H9 (cell line): ENCODE measurements at regions not wholly inside any gene's neighbourhood (a gene's known extent, or its start where the extent isn't known, plus 50 kb on each side); places are given as distances from the start of the nearest gene placed in this dataset.

Experiments
- DNase-seq: peaks from one replicate; pipeline ENCODE4 v3.0.0-alpha.2; 2017
- H2AFZ ChIP-seq: one replicate; pipeline ENCODE4 v1.6.1; 2013; ENCODE audit warnings: mild to moderate bottlenecking, low read length, control low read depth, moderate library complexity
- H2AK5ac ChIP-seq: 2 replicates; pipeline ENCODE4 v1.6.1; 2013; ENCODE audit warnings: low read length, control low read depth, mixed read lengths; ENCODE audit not compliant: insufficient read length
- H2BK120ac ChIP-seq: one replicate; pipeline ENCODE4 v1.6.1; 2013; ENCODE audit warnings: low read depth, mild to moderate bottlenecking, low read length, control low read depth, inconsistent platforms; ENCODE audit not compliant: poor library complexity, severe bottlenecking
- H2BK12ac ChIP-seq: 2 replicates; pipeline ENCODE4 v1.6.1; 2013; ENCODE audit warnings: low read length, control low read depth, mixed read lengths, low read depth; ENCODE audit not compliant: insufficient read length
- H2BK15ac ChIP-seq: 2 replicates; pipeline ENCODE4 v1.6.1; 2013; ENCODE audit warnings: low read depth, low read length, control low read depth
- H2BK20ac ChIP-seq: one replicate; pipeline ENCODE4 v1.6.1; 2013; ENCODE audit warnings: low read depth, mild to moderate bottlenecking, low read length, control low read depth, inconsistent platforms; ENCODE audit not compliant: poor library complexity, severe bottlenecking
- H2BK5ac ChIP-seq: 2 replicates; pipeline ENCODE4 v1.6.1; 2013; ENCODE audit warnings: low read length, control low read depth, mixed read lengths; ENCODE audit not compliant: insufficient read length
- H3K14ac ChIP-seq: 2 replicates; pipeline ENCODE4 v1.6.1; 2013; ENCODE audit warnings: low read length, control low read depth; ENCODE audit not compliant: insufficient read depth
- H3K18ac ChIP-seq: 2 replicates; pipeline ENCODE4 v1.6.1; 2013; ENCODE audit warnings: low read depth, mild to moderate bottlenecking, mixed read lengths, low read length, control low read depth; ENCODE audit not compliant: insufficient read length
- H3K23ac ChIP-seq: 2 replicates; pipeline ENCODE4 v1.6.1; 2013; ENCODE audit warnings: low read length, control low read depth, mixed read lengths, low read depth; ENCODE audit not compliant: insufficient read length
- H3K23me2 ChIP-seq: 2 replicates; pipeline ENCODE4 v1.6.1; 2013; ENCODE audit warnings: low read depth, mild to moderate bottlenecking, mixed read lengths, low read length, control low read depth; ENCODE audit not compliant: insufficient read length, poor library complexity, severe bottlenecking
- H3K27ac ChIP-seq: 2 replicates; pipeline ENCODE4 v1.5.1; 2013; ENCODE audit warnings: low read length, control low read depth, mixed read lengths, low read depth; ENCODE audit not compliant: insufficient read length
- H3K27me3 ChIP-seq: 2 replicates; pipeline ENCODE4 v1.6.1; 2013; ENCODE audit warnings: low read length, control low read depth, inconsistent platforms; ENCODE audit not compliant: insufficient read depth
- H3K4ac ChIP-seq: 2 replicates; pipeline ENCODE4 v1.6.1; 2013; ENCODE audit warnings: low read depth, mild to moderate bottlenecking, control low read depth, inconsistent platforms, low read length, moderate library complexity
- H3K4me1 ChIP-seq: 2 replicates; pipeline ENCODE4 v1.6.1; 2013; ENCODE audit warnings: low read length, control low read depth, inconsistent platforms; ENCODE audit not compliant: insufficient read depth
- H3K4me2 ChIP-seq: 2 replicates; pipeline ENCODE4 v1.6.1; 2013; ENCODE audit warnings: low read length, control low read depth, mixed read lengths; ENCODE audit not compliant: insufficient read length, insufficient read depth
- H3K56ac ChIP-seq: 2 replicates; pipeline ENCODE4 v1.6.1; 2013; ENCODE audit warnings: low read depth, mild to moderate bottlenecking, mixed read lengths, low read length, control low read depth; ENCODE audit not compliant: insufficient read length
- H3K79me1 ChIP-seq: 2 replicates; pipeline ENCODE4 v1.6.1; 2013; ENCODE audit warnings: low read depth, mild to moderate bottlenecking, moderate library complexity, low read length, control low read depth, inconsistent platforms; ENCODE audit not compliant: insufficient read depth, poor library complexity, severe bottlenecking
- H3K79me2 ChIP-seq: 2 replicates; pipeline ENCODE4 v1.6.1; 2013; ENCODE audit warnings: low read length, control low read depth, inconsistent platforms; ENCODE audit not compliant: insufficient read depth
- H3K9ac ChIP-seq: 2 replicates; pipeline ENCODE4 v1.6.1; 2013; ENCODE audit warnings: low read length, control low read depth, mixed read lengths; ENCODE audit not compliant: insufficient read length; ENCODE audit errors: extremely low read depth
- H3K9me3 ChIP-seq: one replicate; pipeline ENCODE4 v1.6.1; 2013; ENCODE audit warnings: low read depth, low read length, inconsistent platforms; ENCODE audit not compliant: control insufficient read depth
- H3T11ph ChIP-seq: one replicate; pipeline ENCODE4 v1.6.1; 2013; ENCODE audit warnings: mild to moderate bottlenecking, low read length, control low read depth, inconsistent platforms
- H4K20me1 ChIP-seq: one replicate; pipeline ENCODE4 v1.6.1; 2013; ENCODE audit not compliant: control insufficient read depth, insufficient read length, insufficient read depth
- H4K5ac ChIP-seq: 2 replicates; pipeline ENCODE4 v1.6.1; 2013; ENCODE audit warnings: low read depth, mild to moderate bottlenecking, mixed read lengths, low read length, control low read depth; ENCODE audit not compliant: insufficient read length
- H4K8ac ChIP-seq: replicated peaks from 2 replicates; pipeline ENCODE4 v1.6.1; 2013; ENCODE audit warnings: low read length, control low read depth, mixed read lengths, low read depth; ENCODE audit not compliant: insufficient read length
- H4K91ac ChIP-seq: 2 replicates; pipeline ENCODE4 v1.6.1; 2013; ENCODE audit warnings: low read depth, mild to moderate bottlenecking, moderate library complexity, mixed read lengths, low read length, control low read depth; ENCODE audit not compliant: insufficient read length
- H3K27ac Mint-ChIP-seq, 3 experiments: 2 replicates in 2 of 3; 3 replicates in 1 of 3; pipeline ENCODE4 v1.8.0; 2020 to 2021; ENCODE audit warnings: mixed read lengths in 3 of 3, mild to moderate bottlenecking in 1 of 3, moderate library complexity in 1 of 3
- H3K27me3 Mint-ChIP-seq: 2 replicates; pipeline ENCODE4 v1.8.0; 2021; ENCODE audit warnings: low read depth, mild to moderate bottlenecking, moderate library complexity, mixed read lengths
- H3K36me3 Mint-ChIP-seq, 3 experiments: 2 replicates in 2 of 3; 3 replicates in 1 of 3; pipeline ENCODE4 v1.8.0; 2020 to 2021; ENCODE audit warnings: low read depth in 3 of 3, mixed read lengths in 3 of 3; ENCODE audit not compliant: insufficient read depth in 1 of 3
- H3K4me1 Mint-ChIP-seq, 2 experiments: 2 replicates each; pipeline ENCODE4 v1.8.0; 2020; ENCODE audit warnings: mixed read lengths in 2 of 2
- H3K4me3 Mint-ChIP-seq, 2 experiments: 2 replicates in 1 of 2; 3 replicates in 1 of 2; pipeline ENCODE4 v1.8.0; 2020 to 2021; ENCODE audit warnings: mild to moderate bottlenecking in 2 of 2, mixed read lengths in 2 of 2, moderate library complexity in 1 of 2
- H3K9me3 Mint-ChIP-seq, 2 experiments: 2 replicates in 1 of 2; 3 replicates in 1 of 2; pipeline ENCODE4 v1.8.0; 2020; ENCODE audit warnings: mild to moderate bottlenecking in 2 of 2, mixed read lengths in 2 of 2, moderate library complexity in 1 of 2
- WGBS: extraction: QIAGEN DNeasy Blood & Tissue Kit; methylation state at CpG from one replicate; pipeline ENCODE4 v1.1.7; 2013; ENCODE audit warnings: missing lambda C conversion rate, low lambda C conversion rate, mixed read lengths; ENCODE audit not compliant: insufficient read length; ENCODE audit errors: extremely low coverage; 5-methylcytosine and 5-hydroxymethylcytosine counted together
- TF ChIP-seq, protein P1 (sequence below): fragments of 200-600 bp; sonication (generic); conservative IDR thresholded peaks from 3 replicates; pipeline ENCODE4 v1.8.0; 2021; ENCODE audit warnings: antibody characterized with exemption, mild to moderate bottlenecking

DNA sequence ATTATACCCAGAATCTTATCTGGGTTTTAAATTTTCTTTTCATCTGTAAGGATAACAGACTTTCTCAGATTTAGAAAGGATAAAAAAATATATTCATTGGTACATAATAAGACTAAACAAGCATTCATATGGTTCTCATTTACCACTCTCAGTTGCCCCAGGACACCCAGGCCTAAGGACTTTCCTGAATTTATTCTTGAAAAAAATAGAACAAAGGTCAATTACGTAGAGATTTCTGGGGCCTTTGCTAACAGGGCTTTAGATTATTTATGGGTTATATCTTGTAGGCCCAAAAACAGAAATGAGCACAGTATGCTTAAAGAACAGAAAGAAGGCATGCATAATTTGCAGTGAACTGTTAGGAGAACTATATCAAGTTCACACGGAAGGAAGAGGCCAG is 269.0 kb upstream of the COL3A1 start:
- no peak overlapping the region for H3K4me2 ChIP-seq
- H3K9ac ChIP-seq: no peak overlapping the region
- H3K27me3 Mint-ChIP-seq: no peaks in the 10 kb centered on the region
- no peak overlapping the region for H2BK5ac ChIP-seq
- H3K27ac Mint-ChIP-seq: no peak overlapping the region
- H3K18ac ChIP-seq: no peak overlapping the region
- H3K4me1 Mint-ChIP-seq: no peaks in the 10 kb centered on the region
- H4K8ac ChIP-seq: no peak overlapping the region
- H4K5ac ChIP-seq: no peak overlapping the region
- no peak overlapping the region for H3K23ac ChIP-seq
- no peak overlapping the region for H2BK20ac ChIP-seq
- peaks cover 0 to 13% (median 3%) of the 10 kb centered on the region in 3 experiments; a peak in 3 of 7 replicates for H3K36me3 Mint-ChIP-seq
- no peaks in the 10 kb centered on the region for H3K79me2 ChIP-seq
- no peak overlapping the region for H2BK12ac ChIP-seq
- H3T11ph ChIP-seq: no peak overlapping the region
- H3K27ac ChIP-seq: no peak overlapping the region
- DNase-seq: no peak
- H3K4ac ChIP-seq: no peak overlapping the region
- H3K14ac ChIP-seq: no peak overlapping the region
- H2BK15ac ChIP-seq: no peak overlapping the region
- no peak overlapping the region for H3K56ac ChIP-seq
- H3K27me3 ChIP-seq: no peaks in the 10 kb centered on the region
- no peak overlapping the region for H4K91ac ChIP-seq
- H2BK120ac ChIP-seq: no peak overlapping the region
- no peaks in the 10 kb centered on the region for H3K79me1 ChIP-seq
- H2AK5ac ChIP-seq: no peak overlapping the region
- no peak overlapping the region for H3K4me3 Mint-ChIP-seq
- no peaks in the 10 kb centered on the region for H3K9me3 ChIP-seq
- H3K4me1 ChIP-seq: no peaks in the 10 kb centered on the region
- no peak overlapping the region for H2AFZ ChIP-seq
- TF ChIP-seq, protein P1, sequence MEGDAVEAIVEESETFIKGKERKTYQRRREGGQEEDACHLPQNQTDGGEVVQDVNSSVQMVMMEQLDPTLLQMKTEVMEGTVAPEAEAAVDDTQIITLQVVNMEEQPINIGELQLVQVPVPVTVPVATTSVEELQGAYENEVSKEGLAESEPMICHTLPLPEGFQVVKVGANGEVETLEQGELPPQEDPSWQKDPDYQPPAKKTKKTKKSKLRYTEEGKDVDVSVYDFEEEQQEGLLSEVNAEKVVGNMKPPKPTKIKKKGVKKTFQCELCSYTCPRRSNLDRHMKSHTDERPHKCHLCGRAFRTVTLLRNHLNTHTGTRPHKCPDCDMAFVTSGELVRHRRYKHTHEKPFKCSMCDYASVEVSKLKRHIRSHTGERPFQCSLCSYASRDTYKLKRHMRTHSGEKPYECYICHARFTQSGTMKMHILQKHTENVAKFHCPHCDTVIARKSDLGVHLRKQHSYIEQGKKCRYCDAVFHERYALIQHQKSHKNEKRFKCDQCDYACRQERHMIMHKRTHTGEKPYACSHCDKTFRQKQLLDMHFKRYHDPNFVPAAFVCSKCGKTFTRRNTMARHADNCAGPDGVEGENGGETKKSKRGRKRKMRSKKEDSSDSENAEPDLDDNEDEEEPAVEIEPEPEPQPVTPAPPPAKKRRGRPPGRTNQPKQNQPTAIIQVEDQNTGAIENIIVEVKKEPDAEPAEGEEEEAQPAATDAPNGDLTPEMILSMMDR: no peak
- WGBS: no CpG with 5 or more reads among the region's 2 CpGs
- H4K20me1 ChIP-seq: no peaks in the 10 kb centered on the region
- H3K9me3 Mint-ChIP-seq: peaks cover 4 to 17% of the 10 kb centered on the region in 2 experiments; a peak in 3 of 5 replicates
- no peaks in the 10 kb centered on the region for H3K23me2 ChIP-seq
